ENCODE measurements at regions not wholly inside any gene's neighbourhood (a gene's known extent, or its start where the extent isn't known, plus 50 kb on each side); places are given as distances from the start of the nearest gene placed in this dataset.

- TF ChIP-seq, protein P1, sequence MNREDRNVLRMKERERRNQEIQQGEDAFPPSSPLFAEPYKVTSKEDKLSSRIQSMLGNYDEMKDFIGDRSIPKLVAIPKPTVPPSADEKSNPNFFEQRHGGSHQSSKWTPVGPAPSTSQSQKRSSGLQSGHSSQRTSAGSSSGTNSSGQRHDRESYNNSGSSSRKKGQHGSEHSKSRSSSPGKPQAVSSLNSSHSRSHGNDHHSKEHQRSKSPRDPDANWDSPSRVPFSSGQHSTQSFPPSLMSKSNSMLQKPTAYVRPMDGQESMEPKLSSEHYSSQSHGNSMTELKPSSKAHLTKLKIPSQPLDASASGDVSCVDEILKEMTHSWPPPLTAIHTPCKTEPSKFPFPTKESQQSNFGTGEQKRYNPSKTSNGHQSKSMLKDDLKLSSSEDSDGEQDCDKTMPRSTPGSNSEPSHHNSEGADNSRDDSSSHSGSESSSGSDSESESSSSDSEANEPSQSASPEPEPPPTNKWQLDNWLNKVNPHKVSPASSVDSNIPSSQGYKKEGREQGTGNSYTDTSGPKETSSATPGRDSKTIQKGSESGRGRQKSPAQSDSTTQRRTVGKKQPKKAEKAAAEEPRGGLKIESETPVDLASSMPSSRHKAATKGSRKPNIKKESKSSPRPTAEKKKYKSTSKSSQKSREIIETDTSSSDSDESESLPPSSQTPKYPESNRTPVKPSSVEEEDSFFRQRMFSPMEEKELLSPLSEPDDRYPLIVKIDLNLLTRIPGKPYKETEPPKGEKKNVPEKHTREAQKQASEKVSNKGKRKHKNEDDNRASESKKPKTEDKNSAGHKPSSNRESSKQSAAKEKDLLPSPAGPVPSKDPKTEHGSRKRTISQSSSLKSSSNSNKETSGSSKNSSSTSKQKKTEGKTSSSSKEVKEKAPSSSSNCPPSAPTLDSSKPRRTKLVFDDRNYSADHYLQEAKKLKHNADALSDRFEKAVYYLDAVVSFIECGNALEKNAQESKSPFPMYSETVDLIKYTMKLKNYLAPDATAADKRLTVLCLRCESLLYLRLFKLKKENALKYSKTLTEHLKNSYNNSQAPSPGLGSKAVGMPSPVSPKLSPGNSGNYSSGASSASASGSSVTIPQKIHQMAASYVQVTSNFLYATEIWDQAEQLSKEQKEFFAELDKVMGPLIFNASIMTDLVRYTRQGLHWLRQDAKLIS (CRISPR knock-in tag; IDR thresholded peaks at IDR 0.05; ENCODE audit: borderline replicate concordance): no peak
- TF ChIP-seq NFE2L1 (CRISPR knock-in tag; IDR thresholded peaks at IDR 0.05) (no peak), ERG (CRISPR knock-in tag; IDR thresholded peaks at IDR 0.05) (no peak)
Observed at GRCh38 chr5:169430671-169431070, 129.7 kb upstream of the SLIT3 start (continued).

DNA sequence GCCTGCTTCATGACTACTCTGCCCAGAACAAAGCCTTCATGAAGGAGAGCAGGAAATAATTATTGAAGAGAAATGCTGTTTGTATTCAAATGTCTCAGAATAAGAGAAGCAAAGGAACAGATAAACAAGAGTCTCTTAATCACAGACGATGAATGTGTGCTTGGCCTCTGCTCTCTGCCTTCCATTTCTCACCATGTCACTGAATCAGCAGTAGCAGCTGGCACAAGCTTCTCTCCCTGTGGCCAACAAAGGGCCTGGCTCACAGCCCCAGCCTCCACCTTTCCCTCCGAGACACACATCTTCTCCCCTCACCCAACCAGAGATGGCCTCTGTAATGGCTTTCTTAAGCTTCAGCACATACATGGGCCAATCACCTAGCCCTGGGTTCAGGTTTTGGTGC, 128.1 kb upstream of the SLIT3 start:
- ChIA-PET CTCF (no interaction called here), POLR2A (no interaction called here)
- no peaks in the 10 kb centered on the region for H3K9me3 Mint-ChIP-seq
- peaks cover 30% of the 10 kb centered on the region for H3K4me1 Mint-ChIP-seq
- no peak for DNase-seq (ENCODE audit: low spot score)
- no peak for ATAC-seq
- TF ChIP-seq FOXK1 (CRISPR knock-in tag; IDR thresholded peaks at IDR 0.05): no peak
- TF ChIP-seq TEAD1 (CRISPR knock-in tag; IDR thresholded peaks at IDR 0.05): no peak
- no peak for TF ChIP-seq RORB (CRISPR knock-in tag; IDR thresholded peaks at IDR 0.05)
- no peak for TF ChIP-seq ELF4 (CRISPR knock-in tag; IDR thresholded peaks at IDR 0.05; ENCODE audit: low read depth)
- TF ChIP-seq, protein P2, sequence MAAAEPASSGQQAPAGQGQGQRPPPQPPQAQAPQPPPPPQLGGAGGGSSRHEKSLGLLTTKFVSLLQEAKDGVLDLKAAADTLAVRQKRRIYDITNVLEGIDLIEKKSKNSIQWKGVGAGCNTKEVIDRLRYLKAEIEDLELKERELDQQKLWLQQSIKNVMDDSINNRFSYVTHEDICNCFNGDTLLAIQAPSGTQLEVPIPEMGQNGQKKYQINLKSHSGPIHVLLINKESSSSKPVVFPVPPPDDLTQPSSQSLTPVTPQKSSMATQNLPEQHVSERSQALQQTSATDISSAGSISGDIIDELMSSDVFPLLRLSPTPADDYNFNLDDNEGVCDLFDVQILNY (CRISPR knock-in tag; IDR thresholded peaks at IDR 0.05): no peak
- H3K27ac Mint-ChIP-seq: no peak overlapping the region
- no peaks in the 10 kb centered on the region for H3K36me3 Mint-ChIP-seq
- H3K27me3 Mint-ChIP-seq (ENCODE audit: low read depth): no peaks in the 10 kb centered on the region
- H3K4me3 Mint-ChIP-seq: no peak overlapping the region

- Mint-ChIP-seq H3K36me3 (no peaks in the 10 kb centered on the region), H3K27ac (peak overlapping the region; percentile 45; the same call in 1 of the 2 replicates), H3K4me3 (peak overlapping the region; percentile 5; the same call in 1 of the 2 replicates), H3K27me3 (ENCODE audit: low read depth) (no peaks in the 10 kb centered on the region), H3K9me3 (no peaks in the 10 kb centered on the region), H3K4me1 (peaks cover 30% of the 10 kb centered on the region)
- ChIA-PET CTCF (no interaction called here), POLR2A (interaction anchor here (0.6 kb wide), 1 partner anchor 115 kb away, joined by 4 read pairs; no protein-coding TSS in a partner anchor)
- DNase-seq (ENCODE audit: low spot score) (peak; percentile 37), ATAC-seq (peak; percentile 87)
- no peak for TF ChIP-seq MXD4 (CRISPR knock-in tag; IDR thresholded peaks at IDR 0.05; ENCODE audit: borderline replicate concordance)
- TF ChIP-seq, protein P3, sequence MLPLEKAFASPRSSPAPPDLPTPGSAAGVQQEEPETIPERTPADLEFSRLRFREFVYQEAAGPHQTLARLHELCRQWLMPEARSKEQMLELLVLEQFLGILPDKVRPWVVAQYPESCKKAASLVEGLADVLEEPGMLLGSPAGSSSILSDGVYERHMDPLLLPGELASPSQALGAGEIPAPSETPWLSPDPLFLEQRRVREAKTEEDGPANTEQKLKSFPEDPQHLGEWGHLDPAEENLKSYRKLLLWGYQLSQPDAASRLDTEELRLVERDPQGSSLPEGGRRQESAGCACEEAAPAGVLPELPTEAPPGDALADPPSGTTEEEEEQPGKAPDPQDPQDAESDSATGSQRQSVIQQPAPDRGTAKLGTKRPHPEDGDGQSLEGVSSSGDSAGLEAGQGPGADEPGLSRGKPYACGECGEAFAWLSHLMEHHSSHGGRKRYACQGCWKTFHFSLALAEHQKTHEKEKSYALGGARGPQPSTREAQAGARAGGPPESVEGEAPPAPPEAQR (CRISPR knock-in tag; IDR thresholded peaks at IDR 0.05): no peak
- no peak for TF ChIP-seq NFATC4 (CRISPR knock-in tag; IDR thresholded peaks at IDR 0.05)
- TF ChIP-seq, protein P4, sequence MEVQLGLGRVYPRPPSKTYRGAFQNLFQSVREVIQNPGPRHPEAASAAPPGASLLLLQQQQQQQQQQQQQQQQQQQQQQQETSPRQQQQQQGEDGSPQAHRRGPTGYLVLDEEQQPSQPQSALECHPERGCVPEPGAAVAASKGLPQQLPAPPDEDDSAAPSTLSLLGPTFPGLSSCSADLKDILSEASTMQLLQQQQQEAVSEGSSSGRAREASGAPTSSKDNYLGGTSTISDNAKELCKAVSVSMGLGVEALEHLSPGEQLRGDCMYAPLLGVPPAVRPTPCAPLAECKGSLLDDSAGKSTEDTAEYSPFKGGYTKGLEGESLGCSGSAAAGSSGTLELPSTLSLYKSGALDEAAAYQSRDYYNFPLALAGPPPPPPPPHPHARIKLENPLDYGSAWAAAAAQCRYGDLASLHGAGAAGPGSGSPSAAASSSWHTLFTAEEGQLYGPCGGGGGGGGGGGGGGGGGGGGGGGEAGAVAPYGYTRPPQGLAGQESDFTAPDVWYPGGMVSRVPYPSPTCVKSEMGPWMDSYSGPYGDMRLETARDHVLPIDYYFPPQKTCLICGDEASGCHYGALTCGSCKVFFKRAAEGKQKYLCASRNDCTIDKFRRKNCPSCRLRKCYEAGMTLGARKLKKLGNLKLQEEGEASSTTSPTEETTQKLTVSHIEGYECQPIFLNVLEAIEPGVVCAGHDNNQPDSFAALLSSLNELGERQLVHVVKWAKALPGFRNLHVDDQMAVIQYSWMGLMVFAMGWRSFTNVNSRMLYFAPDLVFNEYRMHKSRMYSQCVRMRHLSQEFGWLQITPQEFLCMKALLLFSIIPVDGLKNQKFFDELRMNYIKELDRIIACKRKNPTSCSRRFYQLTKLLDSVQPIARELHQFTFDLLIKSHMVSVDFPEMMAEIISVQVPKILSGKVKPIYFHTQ (CRISPR knock-in tag; IDR thresholded peaks at IDR 0.05): no peak
- no peak for TF ChIP-seq PRRX2 (CRISPR knock-in tag; IDR thresholded peaks at IDR 0.05)
- TF ChIP-seq, protein P5, sequence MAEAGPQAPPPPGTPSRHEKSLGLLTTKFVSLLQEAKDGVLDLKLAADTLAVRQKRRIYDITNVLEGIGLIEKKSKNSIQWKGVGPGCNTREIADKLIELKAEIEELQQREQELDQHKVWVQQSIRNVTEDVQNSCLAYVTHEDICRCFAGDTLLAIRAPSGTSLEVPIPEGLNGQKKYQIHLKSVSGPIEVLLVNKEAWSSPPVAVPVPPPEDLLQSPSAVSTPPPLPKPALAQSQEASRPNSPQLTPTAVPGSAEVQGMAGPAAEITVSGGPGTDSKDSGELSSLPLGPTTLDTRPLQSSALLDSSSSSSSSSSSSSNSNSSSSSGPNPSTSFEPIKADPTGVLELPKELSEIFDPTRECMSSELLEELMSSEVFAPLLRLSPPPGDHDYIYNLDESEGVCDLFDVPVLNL (CRISPR knock-in tag; IDR thresholded peaks at IDR 0.05; ENCODE audit: borderline replicate concordance, low read depth): no peak
- TF ChIP-seq SOX15 (CRISPR knock-in tag; IDR thresholded peaks at IDR 0.05): no peak
- no peak for TF ChIP-seq RORB (CRISPR knock-in tag; IDR thresholded peaks at IDR 0.05)
- TF ChIP-seq ZNF281 (CRISPR knock-in tag; IDR thresholded peaks at IDR 0.05): no peak
- no peak for TF ChIP-seq CREB1 (CRISPR knock-in tag; IDR thresholded peaks at IDR 0.05)
- TF ChIP-seq ZNF219 (CRISPR knock-in tag; IDR thresholded peaks at IDR 0.05; ENCODE audit: borderline replicate concordance): no peak
- TF ChIP-seq SP1 (CRISPR knock-in tag; conservative IDR thresholded peaks at IDR 0.05): no peak
Observed at GRCh38 chr5:169426784-169427183, 125.8 kb upstream of the SLIT3 start.

Data from WTC11 (cell line).